Aorta (tissue), 5 donors: ENCODE measurements at regions not wholly inside any gene's neighbourhood (a gene's known extent, or its start where the extent isn't known, plus 50 kb on each side); places are given as distances from the start of the nearest gene placed in this dataset.
"Not testable (repeated sequence)": the region's sequence is repeated elsewhere in the genome, so short reads cannot be mapped to it uniquely, and the experiment has no call there.

ENCODE experiments used
- ATAC-seq: fragments of 200-7000 bp; cut with Tn5 transposase; one replicate; pipeline ENCODE4 v1.9.1; 2022; ENCODE audit warnings: moderate library complexity; ENCODE audit not compliant: low FRiP score
- DNase-seq, 2 donors: peaks; one replicate each; pipeline ENCODE4 v3.0.0-alpha.2; 2020
- H3K27ac ChIP-seq, 2 donors: one replicate each; pipeline ENCODE4 v1.5.1; 2013; ENCODE audit warnings: low read length in 2 of 2, mild to moderate bottlenecking in 2 of 2, moderate library complexity in 2 of 2, control low read depth in 1 of 2, inconsistent platforms in 1 of 2, low read depth in 1 of 2
- H3K27me3 ChIP-seq, 2 donors: one replicate each; pipeline ENCODE4 v1.6.1; 2013; ENCODE audit warnings: control low read depth in 1 of 2, low read length in 1 of 2, mild to moderate bottlenecking in 1 of 2, moderate library complexity in 1 of 2; ENCODE audit not compliant: insufficient read depth in 2 of 2, control insufficient read depth in 1 of 2
- H3K36me3 ChIP-seq, 2 donors: one replicate each; pipeline ENCODE4 v1.6.1; 2013; ENCODE audit warnings: control low read depth in 1 of 2, low read length in 1 of 2, mild to moderate bottlenecking in 1 of 2; ENCODE audit not compliant: insufficient read depth in 2 of 2, control insufficient read depth in 1 of 2
- H3K4me1 ChIP-seq, 2 donors: one replicate each; pipeline ENCODE4 v1.6.1; 2013; ENCODE audit warnings: low read length in 2 of 2, control low read depth in 1 of 2, mild to moderate bottlenecking in 1 of 2, moderate library complexity in 1 of 2; ENCODE audit not compliant: insufficient read depth in 2 of 2, control insufficient read depth in 1 of 2
- H3K4me3 ChIP-seq, 2 donors: one replicate each; pipeline ENCODE4 v1.5.1; 2013; ENCODE audit warnings: low read length in 2 of 2, control low read depth in 1 of 2, mild to moderate bottlenecking in 1 of 2
- H3K9me3 ChIP-seq: one replicate; pipeline ENCODE4 v1.6.1; 2013; ENCODE audit warnings: mild to moderate bottlenecking, low read length; ENCODE audit not compliant: control insufficient read depth
- WGBS, 2 donors: extraction: QIAGEN DNeasy Blood & Tissue Kit; methylation state at CpG; one replicate each; pipeline ENCODE4 v1.1.7; 2013; 5-methylcytosine and 5-hydroxymethylcytosine counted together
- intact Hi-C, 2 donors: fragments of 100-400 bp; cut with DNase I; formaldehyde crosslinking; loops; one replicate each; pipeline versions ENCODE4 v1.14.2 to v1.15.0; 2022
- donor health status: healthy with polysubstance abuse.
- donor health status: Bipolar disorder and iron deficiency.
- donor health status: DM: no; HTN: no; CAD: no.
- donor health status: DM: no; HTN: no; CAD: no.
- donor health status: DM: yes; HTN: yes; CAD: no.

DNA sequence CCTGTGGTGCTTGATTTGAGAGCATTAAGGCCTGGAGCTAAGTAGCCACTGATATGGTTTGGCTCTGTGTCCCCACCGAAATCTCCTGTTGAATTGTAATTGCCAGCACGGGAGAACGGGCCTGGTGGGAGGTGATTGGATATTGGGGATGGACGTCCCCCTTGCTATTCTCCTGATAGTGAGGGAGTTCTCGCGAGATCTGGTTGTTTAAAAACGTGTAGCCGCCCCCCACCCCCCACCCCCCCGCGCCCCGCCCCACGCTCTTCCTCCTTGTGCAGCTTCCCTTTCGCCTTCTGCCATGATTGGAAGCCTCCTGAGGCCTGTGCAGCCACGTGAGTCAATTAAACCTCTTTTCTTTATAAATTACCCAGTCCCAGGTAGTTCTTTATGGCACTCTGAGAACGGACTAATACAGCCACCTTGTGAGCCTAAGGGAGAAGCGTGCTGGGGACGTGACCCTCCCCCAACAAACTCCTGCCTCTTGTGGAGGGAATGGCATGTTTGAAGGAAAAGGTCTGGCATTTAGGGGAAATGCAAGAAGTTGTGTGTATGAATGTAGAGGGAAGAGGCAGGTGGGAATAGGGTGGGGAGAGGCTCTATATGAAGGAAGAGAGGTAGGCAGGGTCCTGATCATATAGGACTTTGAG lies 118.0 kb upstream of the KMT2C start:
- no peaks in the 10 kb centered on the region for H3K9me3 ChIP-seq
- H3K4me1 ChIP-seq: no peaks in the 10 kb centered on the region
- H3K36me3 ChIP-seq: no peaks in the 10 kb centered on the region
- intact Hi-C loops: no loop called here
- no peak overlapping the region for H3K4me3 ChIP-seq
- 68% methylated on average over 16 to 17 of the region's 17 CpGs for WGBS, 2 donors
- H3K27me3 ChIP-seq: no peaks in the 10 kb centered on the region
- ATAC-seq: no peak
- DNase-seq: peak in 1 of 2 donors; percentile 23
- no peak overlapping the region for H3K27ac ChIP-seq

- WGBS, 2 donors: 84 to 93% methylated on average over 10 of the region's 10 CpGs
- DNase-seq (peak in 1 of 2 donors; percentile 31), ATAC-seq (no peak)
- H3K27ac ChIP-seq: no peak overlapping the region
- H3K36me3 ChIP-seq: no peaks in the 10 kb centered on the region
- no peaks in the 10 kb centered on the region for H3K27me3 ChIP-seq
- intact Hi-C loops: no loop called here
- no peaks in the 10 kb centered on the region for H3K4me1 ChIP-seq
- H3K9me3 ChIP-seq: no peaks in the 10 kb centered on the region
- H3K4me3 ChIP-seq: no peak overlapping the region
These were observed 115.7 kb upstream of the KMT2C start for GRCh38 chr7:152551304-152552036.

- H3K4me3 ChIP-seq: no peak overlapping the region
- H3K36me3 ChIP-seq: no peaks in the 10 kb centered on the region
- no peak for ATAC-seq
- H3K9me3 ChIP-seq: peaks cover 1% of the 10 kb centered on the region
- no peak for DNase-seq
- no peaks in the 10 kb centered on the region for H3K27me3 ChIP-seq
- intact Hi-C loops: no loop called here
- H3K4me1 ChIP-seq: no peaks in the 10 kb centered on the region
- WGBS, 2 donors: 63 to 69% methylated on average over 13 of the region's 13 CpGs
- no peak overlapping the region for H3K27ac ChIP-seq
These were observed 109.3 kb upstream of the KMT2C start for GRCh38 chr7:152544971-152545619.

GRCh38 chr7:152544481-152544927 lies 108.7 kb upstream of the KMT2C start:
- intact Hi-C loops: no loop called here
- Histone ChIP-seq H3K36me3 (no peaks in the 10 kb centered on the region), H3K9me3 (peaks cover 1% of the 10 kb centered on the region), H3K4me1 (no peaks in the 10 kb centered on the region), H3K4me3 (no peak overlapping the region), H3K27ac (no peak overlapping the region), H3K27me3 (no peaks in the 10 kb centered on the region)
- 42 to 56% methylated on average over 21 of the region's 21 CpGs for WGBS, 2 donors
- DNase-seq (no peak), ATAC-seq (no peak)

DNA sequence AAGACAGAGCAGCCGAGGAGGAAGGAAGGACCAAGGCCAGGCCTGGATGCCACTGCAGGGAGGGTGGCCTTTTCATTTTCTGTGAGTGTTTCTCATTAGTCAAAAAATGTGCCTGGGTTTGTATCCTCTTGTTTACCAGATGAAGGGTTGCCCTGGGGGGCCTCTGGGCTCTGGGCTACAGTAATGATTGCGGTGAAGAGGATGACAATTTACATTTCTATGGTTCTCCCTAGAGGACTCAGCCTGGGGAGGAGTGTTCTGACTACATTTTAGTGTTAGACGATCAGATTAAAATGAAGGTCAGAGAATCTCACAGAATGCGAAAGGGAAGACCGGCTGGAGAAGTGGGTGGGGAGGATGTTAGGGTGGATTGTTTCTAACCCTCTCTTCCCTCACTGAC lies 108.0 kb upstream of the KMT2C start:
- Histone ChIP-seq H3K27me3 (no peaks in the 10 kb centered on the region), H3K27ac (no peak overlapping the region), H3K9me3 (peaks cover 1% of the 10 kb centered on the region), H3K4me1 (no peaks in the 10 kb centered on the region), H3K4me3 (no peak overlapping the region), H3K36me3 (no peaks in the 10 kb centered on the region)
- ATAC-seq (no peak), DNase-seq (no peak)
- 64 to 69% methylated on average over 5 of the region's 5 CpGs for WGBS, 2 donors
- intact Hi-C loops: no loop called here

GRCh38 chr7:152541892-152542291 lies 106.1 kb upstream of the KMT2C start:
- H3K4me1 ChIP-seq: no peaks in the 10 kb centered on the region
- intact Hi-C loops: no loop called here
- 95 to 96% methylated on average over 5 of the region's 5 CpGs for WGBS, 2 donors
- peaks cover 1% of the 10 kb centered on the region for H3K9me3 ChIP-seq
- DNase-seq (peak in 1 of 2 donors; percentile 2), ATAC-seq (no peak)
- H3K27me3 ChIP-seq: no peaks in the 10 kb centered on the region
- H3K27ac ChIP-seq: no peak overlapping the region
- H3K4me3 ChIP-seq: no peak overlapping the region
- no peaks in the 10 kb centered on the region for H3K36me3 ChIP-seq

GRCh38 chr7:152539190-152539495 lies 103.3 kb upstream of the KMT2C start:
- ATAC-seq, H3K4me3 ChIP-seq, H3K27ac ChIP-seq, intact Hi-C loops, H3K36me3 ChIP-seq, H3K4me1 ChIP-seq, H3K27me3 ChIP-seq, H3K9me3 ChIP-seq: not testable (repeated sequence)
- 96 to 97% methylated on average over 17 of the region's 17 CpGs for WGBS, 2 donors
- DNase-seq: peak in 1 of 2 donors; percentile 44

GRCh38 chr7:152538346-152539189 lies 102.8 kb upstream of the KMT2C start:
- peak in 1 of 2 donors; percentile 64 for DNase-seq
- H3K27ac ChIP-seq, H3K4me3 ChIP-seq, H3K9me3 ChIP-seq, H3K36me3 ChIP-seq, H3K4me1 ChIP-seq, H3K27me3 ChIP-seq, intact Hi-C loops, ATAC-seq: not testable (repeated sequence)
- WGBS, 2 donors: 90 to 92% methylated on average over 39 to 46 of the region's 46 CpGs
